ENCODE measurements at regions not wholly inside any gene's neighbourhood (a gene's known extent, or its start where the extent isn't known, plus 50 kb on each side); places are given as distances from the start of the nearest gene placed in this dataset.
"Not testable (repeated sequence)": the region's sequence is repeated elsewhere in the genome, so short reads cannot be mapped to it uniquely, and the experiment has no call there.

GRCh38 chr15:75792236-75792635 lies 51.0 kb upstream of the UBE2Q2 start:
- not testable (repeated sequence) for H3K9me3 Mint-ChIP-seq; H3K4me3 Mint-ChIP-seq; H3K27ac Mint-ChIP-seq; H3K4me1 Mint-ChIP-seq (ENCODE audit: low read depth); H3K36me3 Mint-ChIP-seq (ENCODE audit: low read depth)
- H3K27me3 Mint-ChIP-seq (ENCODE audit: low read depth), result peaks cover 34% of the 10 kb centered on the region

GRCh38 chr15:75791337-75791713 lies 51.9 kb upstream of the UBE2Q2 start:
- Mint-ChIP-seq H3K9me3 (no peaks in the 10 kb centered on the region), H3K4me3 (no peak overlapping the region), H3K27ac (no peak overlapping the region), H3K4me1 (ENCODE audit: low read depth) (no peaks in the 10 kb centered on the region), H3K36me3 (ENCODE audit: low read depth) (no peaks in the 10 kb centered on the region), H3K27me3 (ENCODE audit: low read depth) (peaks cover 33% of the 10 kb centered on the region)

DNA sequence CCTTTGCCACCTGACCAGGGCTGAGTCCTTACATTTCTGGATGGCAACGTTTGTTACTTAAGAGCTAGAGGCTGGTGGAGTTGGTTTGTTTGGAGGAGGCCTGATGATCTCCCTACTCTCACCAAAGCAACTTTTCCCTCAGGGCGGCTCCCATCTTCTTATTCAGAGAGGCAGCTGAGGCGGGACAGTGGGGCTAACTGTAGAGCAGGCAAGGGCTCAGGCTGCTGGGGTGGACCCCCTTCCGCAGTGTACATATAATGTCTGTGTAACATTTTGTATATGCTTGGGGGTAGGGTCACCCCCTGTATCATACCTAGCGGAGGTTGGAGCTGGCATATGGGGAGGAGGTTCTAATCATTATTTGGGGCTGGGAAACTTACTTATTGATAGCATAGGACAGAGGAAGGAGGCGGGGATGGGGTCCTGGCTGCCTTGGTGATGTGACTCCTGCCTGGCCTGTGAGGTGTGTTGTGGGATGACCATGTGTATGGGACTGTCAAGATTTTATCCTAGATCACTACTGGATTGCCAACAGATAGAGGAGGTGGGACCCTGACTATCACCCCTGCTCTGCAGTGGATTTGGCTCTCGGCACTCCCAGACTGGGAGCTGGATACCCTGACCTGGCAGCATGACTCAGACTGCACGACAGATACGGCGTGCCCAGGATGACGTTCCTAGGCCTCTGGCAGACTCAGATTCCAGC lies 52.5 kb upstream of the UBE2Q2 start:
- Mint-ChIP-seq H3K27me3 (ENCODE audit: low read depth) (peaks cover 38% of the 10 kb centered on the region), H3K27ac (no peak overlapping the region), H3K4me3 (no peak overlapping the region), H3K36me3 (ENCODE audit: low read depth) (no peaks in the 10 kb centered on the region), H3K4me1 (ENCODE audit: low read depth) (no peaks in the 10 kb centered on the region), H3K9me3 (no peaks in the 10 kb centered on the region)

DNA sequence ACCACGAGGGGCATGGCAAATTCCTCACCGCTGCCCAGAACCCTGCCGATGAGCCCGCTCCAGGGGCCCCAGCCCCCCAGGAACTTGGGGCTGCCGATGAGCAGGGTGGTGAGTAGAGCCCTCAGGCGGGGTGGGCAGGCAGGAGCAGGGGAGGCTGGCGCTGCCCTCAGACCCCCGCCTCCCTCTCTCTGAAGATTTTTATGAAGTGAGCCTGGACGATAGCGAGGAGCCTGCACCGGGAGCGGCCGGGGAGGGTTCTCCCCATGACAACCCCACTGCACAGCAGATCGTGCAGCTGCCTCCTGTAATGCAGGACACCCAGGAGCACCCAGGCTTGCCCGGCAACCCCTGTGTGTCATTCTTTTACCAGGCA lies 56.7 kb upstream of the UBE2Q2 start:
- peaks cover 41% of the 10 kb centered on the region for H3K27me3 Mint-ChIP-seq (ENCODE audit: low read depth)
- H3K4me3 Mint-ChIP-seq, result no peak overlapping the region
- H3K4me1 Mint-ChIP-seq (ENCODE audit: low read depth), result no peaks in the 10 kb centered on the region
- H3K36me3 Mint-ChIP-seq (ENCODE audit: low read depth), result no peaks in the 10 kb centered on the region
- H3K27ac Mint-ChIP-seq, result no peak overlapping the region
- H3K9me3 Mint-ChIP-seq, result no peaks in the 10 kb centered on the region

DNA sequence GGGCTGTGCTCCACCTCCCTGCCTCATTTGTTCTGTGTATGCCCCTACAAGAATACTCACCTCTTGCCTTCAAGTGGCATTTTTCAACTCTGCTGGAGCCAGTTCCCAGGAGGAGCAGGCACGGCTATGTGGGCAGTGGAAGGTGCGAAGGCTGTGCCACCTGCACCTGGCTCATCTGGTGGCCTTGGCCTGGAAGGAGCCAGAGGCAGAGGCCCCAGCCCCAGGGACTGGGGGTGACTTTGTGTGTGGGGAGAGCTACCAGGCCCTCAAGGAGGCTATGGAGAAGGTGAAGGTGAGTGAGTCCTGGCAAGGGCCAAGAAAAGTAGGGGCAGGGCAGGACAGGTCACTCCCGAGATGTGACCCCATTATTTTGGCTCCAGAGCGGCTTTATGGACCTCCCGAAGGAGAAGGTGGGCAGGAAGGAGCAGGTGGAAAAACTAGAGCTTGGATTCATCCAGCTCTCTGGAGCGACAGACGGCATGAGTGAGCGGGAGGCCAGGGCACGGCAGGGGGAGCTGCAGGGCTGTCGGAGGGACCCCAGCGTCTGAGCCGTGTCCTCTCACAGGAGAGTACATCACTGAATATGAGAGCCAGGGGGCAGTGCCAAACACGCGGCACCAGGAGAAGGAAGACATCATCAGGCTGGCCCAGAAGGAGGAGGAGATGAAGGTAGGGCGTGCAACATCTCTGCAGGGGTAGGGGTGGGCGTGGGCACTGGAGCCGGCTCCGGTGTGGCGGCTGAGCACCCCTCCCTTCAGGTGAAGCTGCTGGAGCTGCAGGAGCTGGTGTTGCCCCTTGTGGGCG lies 57.3 kb upstream of the UBE2Q2 start:
- H3K27ac Mint-ChIP-seq, result no peak overlapping the region
- peaks cover 44% of the 10 kb centered on the region for H3K27me3 Mint-ChIP-seq (ENCODE audit: low read depth)
- no peaks in the 10 kb centered on the region for H3K36me3 Mint-ChIP-seq (ENCODE audit: low read depth)
- H3K4me1 Mint-ChIP-seq (ENCODE audit: low read depth), result no peaks in the 10 kb centered on the region
- no peaks in the 10 kb centered on the region for H3K9me3 Mint-ChIP-seq
- H3K4me3 Mint-ChIP-seq, result no peak overlapping the region

DNA sequence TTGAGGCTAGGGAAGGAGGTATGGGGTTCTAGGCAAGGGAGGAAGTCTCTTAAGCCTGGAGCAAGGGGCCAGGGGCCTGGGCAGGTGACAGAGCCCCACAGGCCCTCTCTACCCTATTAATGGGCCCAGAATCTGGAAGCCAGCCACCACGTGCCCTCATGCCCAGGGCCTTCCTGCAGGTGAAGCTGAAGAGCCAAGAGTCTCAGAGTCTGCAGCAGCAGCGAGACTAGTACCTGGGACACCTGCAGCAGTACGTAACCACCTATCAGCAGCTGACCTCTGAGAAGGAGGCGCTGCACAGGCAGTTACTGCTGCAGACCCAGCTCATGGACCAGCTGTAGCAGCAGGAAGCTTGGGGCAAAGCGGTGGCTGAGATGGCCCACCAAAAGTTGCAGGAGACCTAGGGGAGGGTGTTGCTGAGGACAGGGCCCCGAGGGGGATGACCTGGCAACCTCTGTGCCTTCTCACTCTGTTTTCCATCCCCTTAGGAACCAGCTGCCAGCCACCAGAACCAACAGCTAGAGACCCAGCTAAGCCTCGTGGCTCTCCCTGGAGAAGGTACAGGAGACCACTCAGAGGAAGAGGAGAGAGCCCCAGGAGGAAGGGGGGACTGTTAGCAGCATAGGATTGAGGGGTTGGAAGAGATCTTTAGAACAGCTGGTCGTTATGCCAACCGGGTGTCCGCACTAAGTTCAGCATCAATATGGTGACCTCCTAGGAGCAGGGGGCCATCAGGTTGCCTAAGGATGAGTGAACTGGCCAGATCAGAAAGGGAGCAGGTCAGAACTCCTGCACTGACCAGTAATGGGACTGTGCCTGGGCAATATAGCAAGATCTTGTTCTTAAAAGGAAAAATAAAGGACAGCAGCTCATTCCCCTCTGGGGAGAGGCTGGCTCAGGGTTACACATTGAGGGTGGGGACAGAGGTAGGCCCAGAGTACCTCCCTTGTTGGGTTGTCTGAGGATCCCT lies 58.5 kb upstream of the UBE2Q2 start:
- not testable (repeated sequence) for H3K36me3 Mint-ChIP-seq (ENCODE audit: low read depth); H3K27ac Mint-ChIP-seq; H3K4me1 Mint-ChIP-seq (ENCODE audit: low read depth); H3K9me3 Mint-ChIP-seq; H3K4me3 Mint-ChIP-seq
- peaks cover 45% of the 10 kb centered on the region for H3K27me3 Mint-ChIP-seq (ENCODE audit: low read depth)

- H3K36me3 Mint-ChIP-seq (ENCODE audit: low read depth); H3K27ac Mint-ChIP-seq; H3K4me1 Mint-ChIP-seq (ENCODE audit: low read depth); H3K9me3 Mint-ChIP-seq; H3K4me3 Mint-ChIP-seq: not testable (repeated sequence)
- peaks cover 52% of the 10 kb centered on the region for H3K27me3 Mint-ChIP-seq (ENCODE audit: low read depth)
Observed at GRCh38 chr15:75783566-75783965, 59.7 kb upstream of the UBE2Q2 start.

DNA sequence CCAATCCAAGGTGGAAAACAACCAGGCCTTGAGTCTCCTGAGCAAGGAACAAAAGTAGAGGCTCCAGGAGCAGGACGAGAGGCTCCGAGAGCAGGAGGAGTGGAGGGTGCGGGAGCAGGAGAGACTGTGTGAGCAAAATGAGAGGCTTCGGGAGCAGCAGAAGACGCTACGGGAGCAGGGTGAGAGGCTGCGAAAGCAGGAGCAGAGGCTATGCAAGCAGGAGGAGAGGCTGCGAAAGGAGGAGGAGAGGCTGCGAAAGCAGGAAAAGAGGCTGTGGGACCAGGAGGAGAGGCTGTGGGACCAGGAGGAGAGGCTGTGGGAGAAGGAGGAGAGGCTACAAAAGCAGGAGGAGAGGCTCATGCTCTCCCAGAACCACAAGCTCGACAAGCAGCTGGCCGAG lies 60.3 kb upstream of the UBE2Q2 start:
- no peaks in the 10 kb centered on the region for H3K4me1 Mint-ChIP-seq (ENCODE audit: low read depth)
- H3K9me3 Mint-ChIP-seq, result no peaks in the 10 kb centered on the region
- peaks cover 48% of the 10 kb centered on the region for H3K27me3 Mint-ChIP-seq (ENCODE audit: low read depth)
- no peak overlapping the region for H3K4me3 Mint-ChIP-seq
- H3K36me3 Mint-ChIP-seq (ENCODE audit: low read depth), result peaks cover 1% of the 10 kb centered on the region
- H3K27ac Mint-ChIP-seq, result no peak overlapping the region

GRCh38 chr15:75780995-75781394 lies 62.3 kb upstream of the UBE2Q2 start:
- not testable (repeated sequence) for H3K4me1 Mint-ChIP-seq (ENCODE audit: low read depth); H3K27ac Mint-ChIP-seq; H3K9me3 Mint-ChIP-seq; H3K36me3 Mint-ChIP-seq (ENCODE audit: low read depth); H3K4me3 Mint-ChIP-seq
- peaks cover 36% of the 10 kb centered on the region for H3K27me3 Mint-ChIP-seq (ENCODE audit: low read depth)

DNA sequence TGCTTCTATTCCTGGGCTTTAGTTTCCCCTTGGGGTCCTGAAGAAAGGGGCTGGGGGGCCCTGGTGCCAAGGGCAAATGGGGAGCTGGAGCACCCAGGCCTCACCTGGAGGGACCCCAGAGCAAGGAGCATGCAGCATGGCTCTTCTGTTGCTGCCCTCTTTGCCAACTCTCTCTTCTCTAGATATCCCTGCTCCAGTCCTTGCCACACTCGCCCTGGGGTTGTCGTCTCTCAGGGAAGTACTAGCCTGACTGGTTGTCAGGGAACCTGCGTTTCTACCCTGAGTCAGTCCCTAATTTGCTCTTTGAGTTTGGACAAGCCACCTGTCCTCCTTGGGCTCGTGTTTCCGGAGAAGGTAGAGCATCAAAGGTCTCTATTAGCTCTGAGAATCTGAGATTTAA lies 63.7 kb upstream of the UBE2Q2 start:
- Mint-ChIP-seq H3K27me3 (ENCODE audit: low read depth) (peaks cover 33% of the 10 kb centered on the region), H3K4me1 (ENCODE audit: low read depth) (peaks cover 4% of the 10 kb centered on the region), H3K9me3 (no peaks in the 10 kb centered on the region), H3K4me3 (no peak overlapping the region), H3K27ac (no peak overlapping the region), H3K36me3 (ENCODE audit: low read depth) (peaks cover 1% of the 10 kb centered on the region)

DNA sequence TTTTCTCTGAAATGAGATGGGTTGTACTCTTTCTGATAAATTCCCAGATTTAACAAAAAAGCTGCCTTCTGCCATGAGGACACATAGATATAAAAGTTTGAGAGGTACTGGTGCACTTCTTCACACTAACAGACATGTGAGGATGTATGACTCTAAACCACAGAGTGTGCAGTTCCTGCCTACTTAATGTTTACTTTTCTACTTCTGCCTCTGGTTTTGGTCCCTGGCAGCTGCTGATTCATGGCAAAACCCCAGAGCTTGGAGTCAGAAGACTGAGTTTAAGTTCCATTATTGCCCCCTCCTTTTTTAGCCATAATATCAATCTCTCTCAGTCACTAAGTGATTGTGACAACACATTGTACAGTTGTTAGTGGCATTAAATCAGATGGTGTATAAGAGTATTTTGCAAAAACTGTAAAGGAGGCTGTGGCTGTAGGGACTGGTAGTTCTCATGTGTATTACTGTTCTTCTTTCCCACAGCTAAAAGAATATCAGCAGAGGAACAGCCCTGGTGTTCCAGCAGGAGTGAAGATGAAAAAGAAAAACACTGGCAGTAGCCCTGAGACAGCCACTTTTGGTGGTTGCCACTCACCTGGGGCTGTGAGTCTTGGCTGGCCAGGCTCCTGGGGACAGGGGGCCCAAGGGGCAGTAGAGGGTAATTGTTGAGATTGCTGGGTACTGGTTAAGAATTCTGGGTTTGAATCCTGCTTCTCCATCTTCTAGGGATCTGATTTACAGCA lies 64.4 kb upstream of the CSPG4 start:
- H3K36me3 Mint-ChIP-seq (ENCODE audit: low read depth); H3K4me3 Mint-ChIP-seq; H3K9me3 Mint-ChIP-seq; H3K4me1 Mint-ChIP-seq (ENCODE audit: low read depth); H3K27ac Mint-ChIP-seq: not testable (repeated sequence)
- peaks cover 33% of the 10 kb centered on the region for H3K27me3 Mint-ChIP-seq (ENCODE audit: low read depth)

DNA sequence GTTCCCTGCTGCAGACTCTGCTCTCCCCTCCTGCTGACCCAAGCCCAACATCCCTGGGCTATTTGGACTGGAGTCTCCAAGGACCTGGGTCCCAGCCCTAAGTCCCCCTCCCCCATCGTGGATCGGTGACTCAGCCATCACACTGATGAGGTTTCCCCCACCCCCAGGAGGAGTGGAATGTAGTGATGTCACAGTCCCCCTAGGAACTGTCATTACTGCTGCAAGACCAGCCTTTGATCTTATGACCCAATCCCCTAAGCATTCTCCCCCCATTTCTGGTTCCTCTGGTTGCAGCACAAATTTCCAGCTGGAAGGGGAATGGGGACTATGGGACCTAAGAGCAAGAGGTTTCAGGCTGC lies 63.4 kb upstream of the CSPG4 start:
- H3K4me1 Mint-ChIP-seq (ENCODE audit: low read depth), result peaks cover 4% of the 10 kb centered on the region
- H3K27ac Mint-ChIP-seq, result no peak overlapping the region

GRCh38 chr15:75775296-75776064 lies 62.8 kb upstream of the CSPG4 start:
- Mint-ChIP-seq H3K4me1 (ENCODE audit: low read depth) (peaks cover 4% of the 10 kb centered on the region), H3K36me3 (ENCODE audit: low read depth) (peaks cover 1% of the 10 kb centered on the region), H3K27ac (no peak overlapping the region), H3K4me3 (no peak overlapping the region), H3K9me3 (no peaks in the 10 kb centered on the region), H3K27me3 (ENCODE audit: low read depth) (peaks cover 29% of the 10 kb centered on the region)

More for the DNA sequence above, 63.4 kb upstream of the CSPG4 start:
- no peaks in the 10 kb centered on the region for H3K9me3 Mint-ChIP-seq
- peaks cover 30% of the 10 kb centered on the region for H3K27me3 Mint-ChIP-seq (ENCODE audit: low read depth)
- H3K36me3 Mint-ChIP-seq (ENCODE audit: low read depth), result peaks cover 1% of the 10 kb centered on the region
- H3K4me3 Mint-ChIP-seq, result no peak overlapping the region

- H3K4me3 Mint-ChIP-seq; H3K9me3 Mint-ChIP-seq; H3K36me3 Mint-ChIP-seq (ENCODE audit: low read depth); H3K27ac Mint-ChIP-seq; H3K4me1 Mint-ChIP-seq (ENCODE audit: low read depth): not testable (repeated sequence)
- H3K27me3 Mint-ChIP-seq (ENCODE audit: low read depth), result peaks cover 17% of the 10 kb centered on the region
Observed at GRCh38 chr15:75773974-75774373, 61.3 kb upstream of the CSPG4 start.
